ENCODE measurements at regions not wholly inside any gene's neighbourhood (a gene's known extent, or its start where the extent isn't known, plus 50 kb on each side); places are given as distances from the start of the nearest gene placed in this dataset.

GRCh38 chr17:53088481-53088880, 734.2 kb upstream of the KIF2B start:
- Histone ChIP-seq H3K4me1 (ENCODE audit: insufficient read depth, low read length, severe bottlenecking) (no peaks in the 10 kb centered on the region), H3K9me2 (ENCODE audit: low read depth, low read length) (no peaks in the 10 kb centered on the region), H3F3A (ENCODE audit: insufficient read depth, low read length) (no peaks in the 10 kb centered on the region), H4K20me1 (ENCODE audit: insufficient read depth, low read length) (no peaks in the 10 kb centered on the region), H3K27me3 (ENCODE audit: insufficient read depth, low read length) (no peaks in the 10 kb centered on the region), H2AFZ (ENCODE audit: low read length) (no peak overlapping the region), H3K36me3 (ENCODE audit: insufficient read depth, low read length) (no peaks in the 10 kb centered on the region), H3K9ac (ENCODE audit: low read length) (no peak overlapping the region), H3K9me3 (ENCODE audit: low read length) (no peaks in the 10 kb centered on the region), H3K4me3 (ENCODE audit: low read depth, low read length, poor library complexity, severe bottlenecking) (no peak overlapping the region), H3K4me2 (ENCODE audit: low read length) (no peak overlapping the region), H3K27ac (ENCODE audit: low read depth, low read length, poor library complexity, severe bottlenecking) (no peak overlapping the region), H3K79me2 (ENCODE audit: insufficient read depth, low read length) (no peaks in the 10 kb centered on the region)
- TF ChIP-seq EZH2 (IDR thresholded peaks at IDR 0.05; ENCODE audit: borderline replicate concordance, low read length), result no peak
- TF ChIP-seq, protein P1, sequence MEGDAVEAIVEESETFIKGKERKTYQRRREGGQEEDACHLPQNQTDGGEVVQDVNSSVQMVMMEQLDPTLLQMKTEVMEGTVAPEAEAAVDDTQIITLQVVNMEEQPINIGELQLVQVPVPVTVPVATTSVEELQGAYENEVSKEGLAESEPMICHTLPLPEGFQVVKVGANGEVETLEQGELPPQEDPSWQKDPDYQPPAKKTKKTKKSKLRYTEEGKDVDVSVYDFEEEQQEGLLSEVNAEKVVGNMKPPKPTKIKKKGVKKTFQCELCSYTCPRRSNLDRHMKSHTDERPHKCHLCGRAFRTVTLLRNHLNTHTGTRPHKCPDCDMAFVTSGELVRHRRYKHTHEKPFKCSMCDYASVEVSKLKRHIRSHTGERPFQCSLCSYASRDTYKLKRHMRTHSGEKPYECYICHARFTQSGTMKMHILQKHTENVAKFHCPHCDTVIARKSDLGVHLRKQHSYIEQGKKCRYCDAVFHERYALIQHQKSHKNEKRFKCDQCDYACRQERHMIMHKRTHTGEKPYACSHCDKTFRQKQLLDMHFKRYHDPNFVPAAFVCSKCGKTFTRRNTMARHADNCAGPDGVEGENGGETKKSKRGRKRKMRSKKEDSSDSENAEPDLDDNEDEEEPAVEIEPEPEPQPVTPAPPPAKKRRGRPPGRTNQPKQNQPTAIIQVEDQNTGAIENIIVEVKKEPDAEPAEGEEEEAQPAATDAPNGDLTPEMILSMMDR (IDR thresholded peaks at IDR 0.05; ENCODE audit: low read length), result no peak

DNA sequence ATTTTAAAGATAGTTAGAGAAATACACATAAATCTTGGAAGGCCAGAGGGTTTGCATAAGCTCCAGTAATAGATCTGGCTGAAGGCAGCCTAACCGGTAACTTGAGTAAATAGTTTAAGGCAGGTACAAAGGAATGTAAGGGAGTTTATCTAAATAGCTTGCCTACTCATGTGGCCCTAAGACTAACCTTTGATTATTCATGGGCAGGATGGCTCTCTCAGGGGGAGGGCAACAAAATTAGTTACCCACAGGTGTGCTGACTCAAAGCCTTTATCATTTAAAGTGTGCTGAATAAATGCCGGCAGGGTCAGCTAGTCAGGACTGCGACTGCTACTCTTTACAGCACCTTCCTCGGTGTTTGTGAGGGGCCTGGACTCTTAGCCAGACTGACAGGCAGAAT, 761.3 kb upstream of the KIF2B start:
- H3K27ac ChIP-seq (ENCODE audit: low read depth, low read length, poor library complexity, severe bottlenecking), result no peak overlapping the region
- no peaks in the 10 kb centered on the region for H3K4me1 ChIP-seq (ENCODE audit: insufficient read depth, low read length, severe bottlenecking)
- H2AFZ ChIP-seq (ENCODE audit: low read length), result no peak overlapping the region
- no peak overlapping the region for H3K4me2 ChIP-seq (ENCODE audit: low read length)
- TF ChIP-seq, protein P1 (IDR thresholded peaks at IDR 0.05; ENCODE audit: low read length), result no peak
- no peaks in the 10 kb centered on the region for H4K20me1 ChIP-seq (ENCODE audit: insufficient read depth, low read length)
- no peak overlapping the region for H3K9ac ChIP-seq (ENCODE audit: low read length)
- H3K9me3 ChIP-seq (ENCODE audit: low read length), result no peaks in the 10 kb centered on the region
- H3K36me3 ChIP-seq (ENCODE audit: insufficient read depth, low read length), result no peaks in the 10 kb centered on the region
- H3K27me3 ChIP-seq (ENCODE audit: insufficient read depth, low read length), result no peaks in the 10 kb centered on the region
- H3F3A ChIP-seq (ENCODE audit: insufficient read depth, low read length), result no peaks in the 10 kb centered on the region
- H3K79me2 ChIP-seq (ENCODE audit: insufficient read depth, low read length), result no peaks in the 10 kb centered on the region
- H3K9me2 ChIP-seq (ENCODE audit: low read depth, low read length), result no peaks in the 10 kb centered on the region
- no peak overlapping the region for H3K4me3 ChIP-seq (ENCODE audit: low read depth, low read length, poor library complexity, severe bottlenecking)

- Histone ChIP-seq H3K79me2 (ENCODE audit: insufficient read depth, low read length) (no peaks in the 10 kb centered on the region), H3K4me2 (ENCODE audit: low read length) (no peak overlapping the region), H3F3A (ENCODE audit: insufficient read depth, low read length) (no peaks in the 10 kb centered on the region), H2AFZ (ENCODE audit: low read length) (no peak overlapping the region), H3K27ac (ENCODE audit: low read depth, low read length, poor library complexity, severe bottlenecking) (no peak overlapping the region), H4K20me1 (ENCODE audit: insufficient read depth, low read length) (no peaks in the 10 kb centered on the region), H3K36me3 (ENCODE audit: insufficient read depth, low read length) (no peaks in the 10 kb centered on the region), H3K4me3 (ENCODE audit: low read depth, low read length, poor library complexity, severe bottlenecking) (no peak overlapping the region), H3K4me1 (ENCODE audit: insufficient read depth, low read length, severe bottlenecking) (no peaks in the 10 kb centered on the region), H3K9ac (ENCODE audit: low read length) (no peak overlapping the region), H3K27me3 (ENCODE audit: insufficient read depth, low read length) (no peaks in the 10 kb centered on the region), H3K9me2 (ENCODE audit: low read depth, low read length) (no peaks in the 10 kb centered on the region), H3K9me3 (ENCODE audit: low read length) (no peaks in the 10 kb centered on the region)
- no peak for TF ChIP-seq EZH2 (IDR thresholded peaks at IDR 0.05; ENCODE audit: borderline replicate concordance, low read length)
- TF ChIP-seq, protein P1 (IDR thresholded peaks at IDR 0.05; ENCODE audit: low read length), result no peak
These were observed 764.7 kb upstream of the KIF2B start for GRCh38 chr17:53058031-53058430.

Data from OCI-LY1 (cell line).